Spleen (tissue), 7 donors: ENCODE measurements at regions not wholly inside any gene's neighbourhood (a gene's known extent, or its start where the extent isn't known, plus 50 kb on each side); places are given as distances from the start of the nearest gene placed in this dataset.

Source experiments
- CTCF ChIP-seq, 11 experiments: fragments of 200-600 bp in 7 of 11; fragments of 450-650 bp in 4 of 11; sonication (generic) in 4 of 11; IDR thresholded peaks in 8 of 11; conservative IDR thresholded peaks in 3 of 11; 1 replicate in 7 of 11; 2 replicates in 4 of 11; pipeline versions ENCODE4 v1.4.0 to v1.8.0; 2016 to 2021; ENCODE audit warnings: antibody characterized with exemption in 11 of 11, inconsistent platforms in 4 of 11, mild to moderate bottlenecking in 1 of 11
- POLR2AphosphoS5 ChIP-seq, 3 donors: sonication (generic); formaldehyde crosslinking; IDR thresholded peaks; one replicate each; pipeline ENCODE4 v1.5.1; 2017; ENCODE audit warnings: antibody characterized with exemption in 3 of 3
- donor health status: DM: no; HTN: no; CAD: no; lungs with moderate emphysema.
- donor health status: DM: no; HTN: no; CAD: no.
- donor health status: DM: no; HTN: no; CAD: no.

GRCh38 chr13:24075137-24075975 is 85.2 kb upstream of the SPATA13 start:
- TF ChIP-seq CTCF (IDR thresholded peaks at IDR 0.05 in 8 of 11, conservative IDR thresholded peaks at IDR 0.05 in 3 of 11): no peak
- TF ChIP-seq POLR2AphosphoS5 (IDR thresholded peaks at IDR 0.05): no peak
